ENCODE measurements at regions not wholly inside any gene's neighbourhood (a gene's known extent, or its start where the extent isn't known, plus 50 kb on each side); places are given as distances from the start of the nearest gene placed in this dataset.
"Not testable (repeated sequence)": the region's sequence is repeated elsewhere in the genome, so short reads cannot be mapped to it uniquely, and the experiment has no call there.

- no peak for DNase-seq
Observed at GRCh38 chr14:36465178-36465577, 54.9 kb downstream of the NKX2-1 start.

DNA sequence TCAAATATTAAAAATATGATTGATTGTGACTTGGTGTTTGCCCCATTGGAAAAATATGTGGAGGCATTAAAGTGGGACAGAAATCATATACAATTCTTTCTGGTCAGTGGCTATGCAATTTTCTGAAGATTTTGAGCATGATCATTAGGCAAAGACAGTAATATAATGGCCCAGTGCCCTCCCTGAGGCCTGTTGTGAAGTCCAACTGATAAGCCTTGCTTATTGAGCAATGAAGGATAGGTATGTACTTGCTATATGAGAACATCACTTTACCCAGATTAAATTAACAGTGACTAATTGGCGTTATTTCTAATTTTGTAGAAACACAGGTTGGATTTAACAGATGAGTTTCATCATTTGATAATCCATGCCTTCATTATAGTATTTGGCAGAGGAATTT is 57.1 kb downstream of the NKX2-1 start:
- DNase-seq: no peak

DNA sequence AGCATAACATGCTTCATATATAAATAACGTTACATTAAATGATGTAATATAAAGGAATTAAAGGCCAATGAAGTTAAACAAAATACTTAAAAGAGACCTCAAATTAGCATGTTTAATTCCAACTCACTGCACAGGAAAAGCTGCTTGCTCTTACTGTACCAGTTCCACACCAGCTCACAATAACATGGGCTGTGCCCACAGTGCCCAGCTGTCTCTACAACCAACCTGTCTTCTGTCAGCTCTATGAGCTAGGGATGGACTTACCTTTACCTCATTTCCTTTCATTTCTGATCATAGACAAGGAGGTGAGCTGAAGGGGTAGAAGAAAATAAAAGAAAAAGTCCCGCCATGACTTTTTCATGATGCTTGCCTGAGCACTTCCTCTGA is 64.8 kb downstream of the NKX2-1 start:
- no peak for DNase-seq

- no peak for DNase-seq
Observed at GRCh38 chr14:36454599-36455240, 65.3 kb downstream of the NKX2-1 start.

GRCh38 chr14:36452860-36453259 is 67.2 kb downstream of the NKX2-1 start:
- DNase-seq: no peak

DNA sequence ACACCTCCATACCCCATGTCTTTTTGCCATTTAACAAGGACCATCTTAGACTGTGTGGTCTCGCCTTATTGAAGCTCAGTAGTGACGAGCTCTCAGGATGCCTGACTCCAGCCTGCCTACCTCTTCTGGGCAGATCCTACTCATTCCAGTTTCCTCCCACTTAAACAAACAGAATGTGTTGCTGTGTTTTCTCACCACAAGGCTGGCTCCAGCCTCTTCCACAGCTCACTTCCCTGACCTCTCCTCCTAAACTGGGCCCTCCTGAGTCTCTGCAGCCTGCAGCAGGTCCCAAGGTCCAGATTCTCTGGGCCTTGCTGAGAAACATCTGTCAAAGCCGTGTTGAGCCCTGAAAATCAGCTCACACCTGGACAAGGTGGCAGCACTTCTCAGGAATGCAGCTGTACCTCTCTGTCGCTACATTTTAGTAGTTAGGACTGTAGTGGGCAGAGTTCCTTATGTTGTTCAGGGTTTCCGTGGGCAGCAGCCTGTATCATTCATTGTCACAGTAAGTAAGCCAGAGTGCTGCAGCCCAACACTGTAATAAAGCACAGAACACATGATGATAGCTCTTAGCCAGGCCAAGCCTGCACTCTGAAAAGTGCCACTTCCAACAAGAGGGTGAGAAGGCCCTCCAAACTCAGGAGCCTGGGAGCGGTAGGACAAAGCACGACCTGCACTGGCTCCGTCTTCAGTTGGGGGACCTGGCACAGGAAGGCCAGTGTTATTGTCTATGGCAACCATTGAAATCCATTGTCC is 68.5 kb downstream of the NKX2-1 start:
- no peak for DNase-seq

- no peak for DNase-seq
Observed at GRCh38 chr14:36450550-36450949, 69.5 kb downstream of the NKX2-1 start.

GRCh38 chr14:36449903-36450302 is 70.1 kb downstream of the NKX2-1 start:
- DNase-seq: no peak

- DNase-seq: no peak
Observed at GRCh38 chr14:36443374-36443773, 76.7 kb downstream of the NKX2-1 start.

GRCh38 chr14:36442824-36443241 is 77.2 kb downstream of the NKX2-1 start:
- DNase-seq: no peak

DNA sequence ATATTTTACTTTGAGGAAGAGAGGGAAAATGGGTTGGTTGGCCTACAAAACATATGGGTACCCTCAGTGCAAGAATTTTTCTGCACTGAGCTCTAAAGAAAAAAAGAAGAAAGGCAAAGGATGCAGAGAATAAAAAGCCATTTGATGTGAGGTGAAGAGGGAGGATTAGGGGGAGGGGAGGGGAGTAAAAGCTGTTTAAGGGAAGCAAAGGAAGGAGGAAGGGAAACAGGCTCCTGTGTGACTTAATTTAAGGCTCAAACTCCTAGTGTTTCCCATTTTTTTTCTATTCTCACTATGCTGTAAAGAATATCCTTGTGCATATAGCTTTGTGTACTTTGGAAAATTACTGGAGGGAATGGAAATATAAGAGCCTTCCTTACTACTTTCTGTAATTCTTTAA is 78.7 kb downstream of the NKX2-1 start:
- no peak for DNase-seq

DNA sequence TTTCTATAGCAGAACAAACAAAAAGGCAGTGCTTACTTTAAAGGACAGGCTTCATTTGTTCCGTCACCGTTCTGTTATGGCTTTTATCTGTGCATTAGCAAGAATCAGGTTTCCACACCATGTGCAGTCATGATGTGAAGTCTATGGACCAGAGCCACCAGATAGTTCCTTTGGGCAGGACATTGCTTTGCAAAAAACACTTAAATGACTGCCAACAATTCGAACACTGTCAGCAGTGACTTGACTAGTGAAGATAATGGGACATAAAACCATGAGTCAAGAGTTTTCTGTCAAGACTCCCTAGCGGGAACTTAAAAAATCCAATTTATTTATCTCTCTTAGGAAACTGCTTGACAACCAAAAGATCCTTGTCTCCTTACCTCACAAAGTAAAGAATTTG is 80.3 kb downstream of the NKX2-1 start:
- no peak for DNase-seq

DNA sequence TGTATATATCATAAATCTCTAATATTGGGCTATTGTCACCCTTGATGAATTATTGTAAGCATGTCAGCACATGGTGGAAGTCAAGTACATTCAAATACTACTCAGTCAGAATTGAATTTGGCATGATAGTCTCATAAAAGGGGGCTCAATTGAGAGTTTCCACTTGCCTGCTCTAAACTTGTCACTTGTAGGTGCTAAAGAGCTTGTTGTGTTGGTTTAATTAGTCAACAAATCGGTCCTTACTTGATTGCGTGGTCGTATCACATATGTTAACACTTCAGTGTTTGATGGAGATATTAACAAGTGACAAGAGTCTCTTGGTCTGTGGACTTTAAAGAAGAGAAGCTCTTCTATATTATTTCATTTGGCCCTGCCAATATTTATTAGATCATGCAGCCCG is 81.1 kb downstream of the NKX2-1 start:
- no peak for DNase-seq

DNA sequence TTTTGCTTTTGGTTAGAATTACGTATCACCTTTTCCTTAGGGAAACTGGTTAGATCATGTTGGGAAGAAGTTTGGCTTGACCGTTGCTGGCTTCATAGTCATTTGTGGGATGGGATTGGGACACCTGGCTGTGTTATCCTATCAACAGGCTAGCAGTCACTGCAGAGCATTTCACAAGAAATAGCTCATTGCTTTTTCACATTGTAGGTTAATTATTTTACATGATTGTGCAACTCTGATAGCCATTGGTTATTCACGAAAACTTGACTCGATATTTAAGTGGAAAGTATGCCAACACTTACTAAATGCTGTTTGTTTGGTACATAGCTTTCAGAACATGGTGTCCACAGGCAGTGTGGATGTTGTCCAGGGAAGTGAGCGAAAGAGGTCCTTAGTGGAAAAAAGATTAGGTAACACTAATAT is 89.4 kb downstream of the NKX2-1 start:
- no peak for DNase-seq

GRCh38 chr14:36430169-36430568 is 89.9 kb downstream of the NKX2-1 start:
- no peak for DNase-seq

DNA sequence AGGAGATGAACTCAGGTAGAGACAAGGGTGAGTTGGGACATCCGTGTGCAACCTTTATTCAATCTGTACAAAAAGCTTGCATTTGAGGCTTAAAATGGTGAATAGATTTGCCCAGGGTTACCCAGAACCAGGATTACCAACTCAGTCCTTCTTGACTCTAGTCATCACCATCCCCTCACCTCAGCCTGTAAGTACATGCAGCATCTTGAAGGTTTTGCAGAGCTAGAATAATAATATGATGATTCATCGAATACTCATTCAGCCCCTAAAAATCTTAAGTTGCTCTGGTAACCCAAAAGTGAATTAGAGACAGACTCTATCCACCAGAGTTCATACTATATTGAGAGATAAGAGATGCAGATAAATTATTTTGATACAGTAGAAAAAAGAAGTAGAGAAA is 90.3 kb downstream of the NKX2-1 start:
- DNase-seq: no peak

DNA sequence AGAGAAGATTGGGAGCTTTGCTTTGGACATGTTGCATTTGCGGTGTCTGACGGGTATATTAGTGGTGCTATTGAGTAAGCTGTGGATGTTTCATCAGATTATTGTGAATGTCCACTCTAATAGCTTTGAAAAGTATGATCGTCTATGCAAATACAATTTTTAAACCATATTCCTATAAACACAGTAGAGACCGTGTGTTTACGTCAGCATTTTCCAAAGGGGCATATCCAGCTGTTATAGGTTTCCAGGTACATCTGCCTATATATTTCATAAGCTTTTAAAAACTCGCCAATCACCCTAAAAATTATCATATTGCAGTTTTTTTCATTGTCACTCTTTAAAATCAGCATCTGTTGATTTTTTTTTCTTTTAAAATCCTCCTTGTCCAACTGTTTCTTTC is 91.7 kb downstream of the NKX2-1 start:
- DNase-seq: no peak

- no peak for DNase-seq
Observed at GRCh38 chr14:36426836-36427235, 93.2 kb downstream of the NKX2-1 start.

DNA sequence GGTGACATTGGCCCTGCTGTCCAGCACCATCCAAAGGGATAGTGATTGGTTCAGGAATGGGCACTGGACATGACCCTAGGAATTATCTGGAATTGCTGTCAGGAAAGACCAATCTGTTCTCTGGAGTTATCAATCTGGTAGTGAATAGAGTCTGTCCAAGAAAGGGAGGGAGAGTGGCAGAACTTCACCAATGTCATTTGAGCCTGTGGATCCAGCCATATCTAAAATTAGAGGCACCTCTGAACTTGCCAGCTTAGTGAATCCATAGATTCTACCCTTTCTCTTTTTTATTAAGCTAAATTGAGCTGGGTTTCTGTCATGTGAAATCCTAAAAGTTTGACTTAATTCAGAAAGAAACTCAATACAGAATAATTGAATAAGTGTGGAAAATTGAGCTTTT is 93.9 kb downstream of the NKX2-1 start:
- no peak for DNase-seq

GRCh38 chr14:36424478-36425102 is 95.4 kb downstream of the NKX2-1 start:
- DNase-seq: no peak

DNA sequence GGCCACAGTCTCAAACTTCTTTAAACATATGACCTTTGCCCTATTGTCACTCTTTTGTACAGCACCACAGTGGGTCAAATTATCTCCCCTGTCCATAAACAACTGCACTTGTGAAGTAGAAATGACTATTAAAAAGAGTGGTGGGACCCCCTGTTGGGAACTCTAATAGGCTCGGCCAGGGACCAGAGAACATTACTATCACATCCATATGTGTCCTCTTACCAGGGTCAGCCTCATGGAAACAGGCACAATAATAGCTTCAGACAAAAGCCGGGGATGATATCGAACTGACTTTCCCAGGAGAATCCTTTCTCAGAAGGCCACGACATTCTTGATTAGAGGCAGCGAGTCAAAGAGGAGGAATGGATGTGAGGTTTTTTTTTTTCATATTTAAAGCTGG is 96.6 kb downstream of the NKX2-1 start:
- no peak for DNase-seq

DNA sequence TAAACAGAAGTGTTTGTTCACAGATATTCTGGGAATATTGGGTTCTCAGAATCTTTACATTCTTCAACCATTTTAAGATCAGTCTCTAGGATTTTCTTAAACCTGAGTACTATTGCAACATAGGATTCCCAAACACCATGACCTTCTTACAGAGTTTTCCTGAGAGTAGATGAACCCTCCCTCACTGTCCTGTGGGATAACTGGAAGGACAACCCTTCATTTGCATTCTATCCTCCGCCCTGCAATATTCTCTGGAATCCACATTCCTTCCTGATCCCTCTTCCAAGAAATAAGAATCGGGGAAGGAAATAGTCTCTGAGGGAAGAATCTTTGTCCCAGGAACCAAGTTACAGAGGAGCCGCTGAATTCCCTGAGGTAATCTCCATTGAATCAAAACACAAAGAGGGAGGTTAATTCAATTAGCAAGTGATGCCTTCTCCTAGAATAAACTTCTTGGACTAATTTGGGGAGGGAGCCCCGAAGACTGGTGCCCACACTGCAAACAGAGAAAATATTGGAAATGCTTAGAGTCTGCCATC is 99.8 kb upstream of the MBIP start:
- DNase-seq: no peak

DNA sequence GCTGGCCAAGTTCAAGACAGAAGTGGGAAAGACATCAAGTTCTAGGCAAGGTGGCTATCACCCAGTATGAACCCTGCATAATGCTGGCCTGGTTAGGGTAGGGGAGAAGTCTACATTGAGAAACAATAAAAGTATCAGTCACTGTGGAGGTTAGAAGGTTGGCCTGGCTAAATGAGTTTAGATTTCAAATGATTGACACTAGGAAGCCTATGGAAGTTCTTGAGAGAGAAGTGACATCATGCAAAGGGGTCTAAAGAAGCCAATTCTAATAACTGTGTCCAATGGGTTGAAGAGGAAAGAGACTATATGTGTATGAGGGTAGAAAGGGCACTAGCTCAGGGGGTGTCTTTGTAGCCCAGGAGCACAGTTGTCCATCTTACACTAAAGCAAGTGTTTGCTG is 98.5 kb upstream of the MBIP start:
- no peak for DNase-seq

GRCh38 chr14:36411951-36412350 is 91.5 kb upstream of the MBIP start:
- not testable (repeated sequence) for DNase-seq
